NCI-H2171 treated with DMSO at 0.1 percent for 48 hours (cell line): ENCODE measurements at regions not wholly inside any gene's neighbourhood (a gene's known extent, or its start where the extent isn't known, plus 50 kb on each side); places are given as distances from the start of the nearest gene placed in this dataset.
A peak's percentile ranks its signal among the peaks of the same experiment; 100 is the strongest.
"Not testable (repeated sequence)": the region's sequence is repeated elsewhere in the genome, so short reads cannot be mapped to it uniquely, and the experiment has no call there.

Source experiments
- DNase-seq: peaks from one replicate; lab custom pipeline; 2025; lab: John Stamatoyannopoulos, UW

DNA sequence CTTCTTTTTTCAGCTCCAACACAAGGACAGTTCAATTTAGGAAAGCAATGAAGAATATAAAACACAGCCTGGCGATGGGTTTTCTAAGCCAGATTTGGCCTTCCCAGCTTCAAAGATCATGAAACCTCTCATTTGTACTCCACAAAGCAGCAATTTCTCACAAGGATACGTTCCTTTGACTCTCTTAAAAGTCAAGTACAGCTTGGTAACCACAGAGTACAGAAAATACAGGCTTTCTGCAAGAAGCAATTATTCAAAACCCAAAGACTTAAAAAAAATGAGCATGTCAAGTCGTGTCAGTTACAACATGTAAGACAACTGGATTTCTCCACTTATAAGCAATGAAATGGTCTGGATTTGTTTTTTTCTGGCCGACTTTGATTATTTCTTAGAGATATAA lies 321.4 kb downstream of the FGFR2 start:
- no peak for DNase-seq

GRCh38 chr10:121278386-121278785 lies 319.9 kb downstream of the FGFR2 start:
- not testable (repeated sequence) for DNase-seq

DNA sequence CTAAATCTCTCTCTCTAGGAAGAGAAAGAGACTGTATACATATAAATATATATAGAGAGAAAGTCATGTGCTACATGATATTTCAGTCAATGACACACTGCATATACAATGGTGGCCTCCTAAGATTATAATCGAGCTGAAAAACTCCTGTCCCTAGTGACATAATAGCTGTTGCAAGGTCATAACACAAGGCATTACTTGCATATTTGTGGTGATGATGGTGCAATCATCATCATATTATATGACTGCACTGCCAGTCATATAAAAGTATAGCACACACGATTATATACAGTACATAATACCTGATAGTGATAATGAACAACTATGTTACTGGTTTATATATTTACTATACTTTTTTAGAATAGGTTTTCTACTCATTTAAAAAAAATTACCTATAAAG lies 316.7 kb downstream of the FGFR2 start:
- no peak for DNase-seq

- no peak for DNase-seq
Measured at GRCh38 chr10:121282264-121282663, 316.0 kb downstream of the FGFR2 start.

DNA sequence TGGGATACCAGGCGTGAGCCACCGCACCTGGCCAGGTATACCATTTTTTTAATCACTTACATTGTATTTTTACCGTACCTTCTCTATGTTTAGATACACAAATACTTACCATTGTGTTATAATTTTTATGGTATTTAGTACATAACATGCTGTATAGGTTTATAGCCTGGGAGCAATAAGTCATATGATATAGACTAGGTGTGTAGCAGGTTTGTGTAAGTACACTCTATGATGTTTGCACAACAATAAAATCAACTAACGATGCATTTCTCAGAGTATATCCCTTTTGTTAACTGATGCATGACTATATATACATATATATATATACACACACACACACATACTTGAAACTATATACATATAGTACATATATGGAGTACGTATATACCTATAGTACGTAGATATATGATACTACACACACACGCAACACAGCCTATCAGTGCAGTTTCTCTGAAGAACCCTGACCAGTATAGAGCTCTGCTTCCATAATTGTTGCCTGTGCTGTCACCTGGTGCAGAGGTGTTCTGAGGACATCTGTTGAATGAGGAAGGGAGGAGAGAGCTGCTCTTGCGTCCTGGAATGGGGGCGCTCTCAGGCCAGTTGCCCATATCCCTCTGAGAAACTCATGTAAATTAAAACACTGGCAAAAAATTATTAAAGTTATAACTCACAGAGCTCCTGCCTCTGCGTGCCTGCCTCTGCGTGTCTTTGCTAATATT lies 315.3 kb downstream of the FGFR2 start:
- DNase-seq = no peak

DNA sequence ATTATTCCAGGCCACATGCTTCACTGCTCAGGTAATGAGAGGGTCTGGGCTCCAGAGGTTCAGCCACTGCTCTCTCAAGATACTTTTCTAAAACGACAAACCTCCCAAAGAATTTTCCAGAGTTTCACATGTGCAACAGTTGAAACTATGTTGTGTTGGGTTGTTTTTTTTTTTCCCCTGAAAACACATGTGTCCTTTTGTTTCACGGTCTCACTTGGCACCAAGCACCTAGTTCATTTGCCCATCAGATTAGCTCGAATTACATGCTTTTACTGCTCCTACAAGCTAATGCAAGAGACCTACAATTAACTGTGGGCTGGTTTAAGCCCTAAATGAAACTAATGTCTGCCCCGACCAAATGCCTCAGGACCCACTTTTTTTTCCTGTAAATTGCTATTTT lies 313.3 kb downstream of the FGFR2 start:
- DNase-seq = peak; percentile 66

DNA sequence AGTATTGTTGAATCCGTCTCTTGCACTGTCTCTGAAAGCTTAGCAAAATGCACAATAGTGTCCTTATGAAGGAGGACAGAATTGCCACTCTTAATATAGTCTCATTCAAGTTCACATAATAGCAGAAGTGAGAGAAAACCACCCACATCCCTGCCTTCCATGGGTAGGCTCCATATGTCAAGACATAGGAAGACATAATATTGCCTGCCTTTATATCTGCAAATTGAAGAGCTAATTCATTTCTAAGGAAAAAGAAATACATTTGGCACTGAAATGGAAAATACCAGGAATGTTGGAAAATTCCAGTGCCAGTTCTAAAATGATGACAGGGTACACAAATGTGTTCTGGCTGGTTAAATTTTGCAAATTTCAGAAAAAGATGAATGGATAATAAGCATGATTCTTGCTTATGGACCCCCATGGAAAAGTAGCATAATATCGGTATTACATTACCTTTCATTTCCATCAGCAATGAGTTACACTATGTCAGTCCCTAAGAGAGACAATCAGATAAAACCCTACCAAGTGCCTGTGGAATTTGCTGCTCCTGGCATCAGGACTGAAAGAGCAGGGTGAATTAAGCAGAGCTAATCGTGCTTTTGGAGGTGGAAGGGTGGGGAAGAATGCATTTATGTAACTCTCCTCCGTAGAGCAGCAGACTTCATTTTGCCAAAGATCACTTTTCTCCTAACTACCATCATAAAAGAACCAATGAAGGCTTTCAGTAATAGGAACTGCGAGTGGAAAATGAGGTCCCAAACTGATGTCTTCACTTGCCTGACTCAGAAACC lies 312.6 kb downstream of the FGFR2 start:
- DNase-seq = no peak

DNA sequence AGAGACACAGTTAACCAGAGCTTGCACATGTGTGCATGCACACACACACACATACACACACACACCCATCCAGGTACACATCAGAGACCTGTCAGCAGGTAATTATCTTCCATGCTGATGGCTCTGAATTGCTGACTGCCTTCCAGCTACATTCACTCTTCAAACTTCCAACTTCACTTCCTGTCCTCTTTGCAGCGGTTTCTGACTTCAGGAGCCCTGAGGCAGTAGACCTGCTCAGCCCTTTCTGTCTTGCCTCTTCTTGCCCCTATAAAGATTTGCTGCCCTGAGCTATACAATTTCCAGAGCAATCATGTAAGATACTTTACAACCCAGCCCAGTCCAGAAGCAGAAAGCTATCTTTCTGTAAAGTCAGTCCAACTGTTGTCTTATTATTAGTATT lies 310.2 kb downstream of the FGFR2 start:
- no peak for DNase-seq

DNA sequence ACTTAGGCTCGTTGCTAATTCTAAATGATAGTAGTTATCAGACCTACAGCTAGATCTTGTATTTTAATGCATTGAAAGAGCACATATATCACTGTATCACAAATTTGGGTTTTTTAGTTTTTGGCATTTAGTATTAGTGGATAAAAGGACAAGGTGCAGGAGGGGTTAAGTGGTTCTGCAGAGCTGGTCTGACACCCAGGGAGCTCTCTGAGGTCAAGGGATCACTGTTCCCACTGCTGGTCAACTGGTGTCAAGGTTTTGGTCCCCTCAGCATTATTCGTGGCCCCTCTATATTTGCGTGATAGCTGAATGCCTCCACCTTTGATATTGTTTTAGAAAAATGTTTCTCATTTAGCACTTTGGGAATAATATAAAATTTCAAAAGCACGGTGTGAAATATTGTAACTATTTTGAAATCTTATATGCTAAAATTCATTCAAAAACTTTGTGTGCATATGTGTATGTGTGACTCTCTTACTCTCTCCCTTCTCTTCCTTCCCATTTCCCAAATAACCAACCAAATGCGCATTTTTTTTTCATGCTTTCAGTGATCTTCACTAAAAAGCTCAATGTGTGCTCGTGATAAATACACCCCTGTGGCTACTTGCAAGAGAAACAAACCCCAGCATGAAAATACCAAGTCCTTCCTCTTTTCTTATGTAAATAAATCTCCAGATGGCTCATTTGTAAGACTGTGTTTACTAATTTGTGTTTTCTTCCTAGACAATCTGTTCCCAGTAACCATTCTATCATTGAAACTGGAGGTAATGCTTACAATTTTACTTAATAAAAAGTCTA lies 309.2 kb downstream of the FGFR2 start:
- peak; percentile 74 for DNase-seq

DNA sequence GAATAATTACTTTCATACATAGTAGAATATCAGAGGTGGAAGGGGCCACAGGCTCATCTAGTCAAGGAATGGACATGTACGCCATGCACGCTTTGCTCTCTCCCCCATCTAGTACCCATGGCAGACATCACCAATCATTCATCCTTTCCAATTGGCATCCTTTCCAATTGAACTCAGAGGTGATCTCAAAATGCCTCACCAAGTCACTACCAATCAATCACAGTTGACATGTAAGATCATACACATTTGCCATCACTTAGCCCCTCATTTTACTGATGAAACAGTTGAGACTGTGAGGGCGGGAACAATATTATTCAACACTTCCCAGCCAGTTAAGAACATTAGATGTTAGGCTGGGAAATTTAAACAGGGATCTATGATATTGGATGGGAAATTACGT lies 308.4 kb downstream of the FGFR2 start:
- no peak for DNase-seq

GRCh38 chr10:121290674-121291073 lies 307.6 kb downstream of the FGFR2 start:
- no peak for DNase-seq

DNA sequence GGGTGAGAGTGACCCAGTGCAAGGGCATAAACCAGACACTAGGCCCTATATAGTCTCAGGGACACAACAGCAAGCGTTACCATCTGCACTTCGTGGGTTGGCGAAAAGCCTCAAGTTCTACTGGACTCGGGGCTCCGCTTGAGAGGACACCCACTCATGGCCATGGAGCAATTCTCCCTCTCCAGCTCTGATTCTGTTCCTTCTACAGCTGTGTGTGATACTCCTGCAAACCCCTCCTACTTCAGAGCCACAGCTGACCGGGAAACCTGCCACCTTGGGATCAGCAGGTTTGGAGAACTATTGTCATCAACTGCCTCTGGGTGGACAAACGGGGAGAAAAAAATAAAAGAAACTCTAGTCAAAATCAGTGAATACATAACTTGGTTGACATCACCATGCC lies 306.9 kb downstream of the FGFR2 start:
- no peak for DNase-seq

GRCh38 chr10:121291823-121292222 lies 306.4 kb downstream of the FGFR2 start:
- DNase-seq = no peak

DNA sequence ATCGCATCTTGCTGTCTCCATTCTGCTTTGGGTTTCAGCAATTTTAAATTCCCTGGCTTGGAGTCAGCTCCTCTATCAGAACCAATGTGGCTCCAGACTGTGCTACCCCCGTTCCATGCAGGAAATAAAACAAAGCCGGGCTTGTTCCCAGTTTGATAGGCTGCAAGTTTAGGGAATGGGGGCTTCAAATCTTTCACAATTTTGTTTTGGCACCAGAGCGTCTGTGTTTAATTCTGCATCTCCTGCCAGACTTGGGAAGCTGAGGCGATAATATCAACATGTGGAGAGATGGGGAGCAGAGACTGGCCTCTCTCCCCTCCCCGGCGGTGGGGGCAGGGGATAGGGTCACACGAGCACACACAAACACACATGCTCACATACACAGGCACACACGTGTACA lies 305.9 kb downstream of the FGFR2 start:
- no peak for DNase-seq

GRCh38 chr10:121293110-121293509 lies 305.1 kb downstream of the FGFR2 start:
- no peak for DNase-seq

- DNase-seq = no peak
Measured at GRCh38 chr10:121294630-121295029, 303.6 kb downstream of the FGFR2 start.

GRCh38 chr10:121296378-121296777 lies 301.9 kb downstream of the FGFR2 start:
- DNase-seq = no peak

DNA sequence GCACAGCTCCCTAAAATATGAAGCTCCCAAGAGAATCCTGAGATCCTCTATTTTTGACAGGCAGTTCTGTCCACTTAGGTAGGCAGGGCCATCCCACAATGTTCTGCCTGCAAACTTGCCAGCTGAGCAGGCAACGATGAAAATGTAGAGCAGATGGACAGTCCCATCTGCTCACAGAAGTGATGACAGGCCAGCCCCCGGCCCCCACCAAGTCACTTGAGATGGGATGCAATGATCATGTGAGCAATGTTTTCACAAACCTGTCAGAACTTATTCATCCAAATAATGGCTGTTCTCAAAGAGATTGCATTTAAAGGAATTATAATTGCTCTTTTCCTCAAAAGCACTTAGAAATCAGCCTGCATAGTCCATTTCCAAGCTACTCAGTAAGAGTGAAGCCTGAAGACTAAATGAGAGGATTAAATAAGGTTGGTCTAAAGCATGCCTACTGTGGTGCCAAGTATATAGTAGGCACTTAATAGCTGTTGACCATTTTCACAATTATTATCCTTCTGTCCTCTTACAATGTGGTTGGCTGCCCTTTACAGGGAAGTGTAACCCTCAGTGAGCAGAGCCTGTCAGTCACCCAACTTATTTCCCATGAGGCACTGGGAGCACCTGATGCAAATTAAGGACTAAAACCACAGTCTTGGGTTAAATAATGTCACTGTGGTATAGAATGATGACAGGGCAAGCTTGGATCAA lies 301.2 kb downstream of the FGFR2 start:
- peak; percentile 78 for DNase-seq

- DNase-seq = no peak
Measured at GRCh38 chr10:121300723-121301122, 297.5 kb downstream of the FGFR2 start.

DNA sequence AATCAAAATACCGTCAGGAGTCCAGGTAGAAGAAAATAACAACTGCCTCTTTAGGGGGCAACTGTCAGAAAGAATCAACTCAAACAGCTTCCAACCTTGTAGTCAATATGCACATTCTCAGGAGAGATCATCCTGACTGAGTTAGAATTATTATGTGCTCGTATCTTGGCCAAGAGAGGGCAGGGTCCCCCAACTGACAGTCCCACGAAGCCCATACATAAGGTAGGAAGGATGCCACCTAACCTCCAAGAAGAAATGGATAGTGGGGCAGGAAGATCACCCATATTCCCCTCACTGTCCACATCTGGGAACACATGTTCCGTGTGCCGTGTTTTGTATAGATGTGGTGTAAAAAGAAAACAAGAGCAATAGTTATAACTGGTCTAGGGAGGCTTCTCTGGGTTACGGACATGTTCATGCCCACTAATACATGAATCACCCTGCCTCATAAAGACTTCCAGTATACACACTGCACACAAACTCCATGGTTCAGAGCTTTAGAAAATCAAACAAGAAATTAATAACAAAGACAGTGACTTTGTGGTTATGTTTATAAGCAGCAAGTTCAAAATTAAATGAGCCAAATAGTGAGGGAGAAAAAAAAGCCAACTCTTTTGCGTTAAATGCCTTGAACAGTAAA lies 295.6 kb downstream of the FGFR2 start:
- DNase-seq = no peak

GRCh38 chr10:121303287-121303890 lies 294.9 kb downstream of the FGFR2 start:
- DNase-seq = no peak
